ENCODE measurements at regions not wholly inside any gene's neighbourhood (a gene's known extent, or its start where the extent isn't known, plus 50 kb on each side); places are given as distances from the start of the nearest gene placed in this dataset.

- no peak for ATAC-seq
- no peak for TF ChIP-seq CSDC2 (CRISPR knock-in tag; IDR thresholded peaks at IDR 0.05)
- no peak for TF ChIP-seq PATZ1 (CRISPR knock-in tag; IDR thresholded peaks at IDR 0.05; ENCODE audit: borderline replicate concordance)
These were observed 143.9 kb upstream of the TBL1X start for GRCh38 chrX:9320940-9321339.

GRCh38 chrX:9324676-9325075 lies 140.2 kb upstream of the TBL1X start:
- ATAC-seq = no peak
- no peak for TF ChIP-seq CSDC2 (CRISPR knock-in tag; IDR thresholded peaks at IDR 0.05)
- TF ChIP-seq ISL1 (CRISPR knock-in tag; IDR thresholded peaks at IDR 0.05) = no peak
- no peak for TF ChIP-seq ZFP3 (CRISPR knock-in tag; IDR thresholded peaks at IDR 0.05)
- TF ChIP-seq ARNTL (CRISPR knock-in tag; IDR thresholded peaks at IDR 0.05; ENCODE audit: borderline replicate concordance, low read depth) = no peak

- TF ChIP-seq PATZ1 (CRISPR knock-in tag; IDR thresholded peaks at IDR 0.05; ENCODE audit: borderline replicate concordance) = no peak
- TF ChIP-seq PPARA (CRISPR knock-in tag; IDR thresholded peaks at IDR 0.05; ENCODE audit: borderline replicate concordance) = no peak
- TF ChIP-seq CSRNP3 (CRISPR knock-in tag; IDR thresholded peaks at IDR 0.05) = no peak
- ATAC-seq = no peak
These were observed 138.5 kb upstream of the TBL1X start for GRCh38 chrX:9326369-9326768.

GRCh38 chrX:9327086-9327746 lies 137.6 kb upstream of the TBL1X start:
- ATAC-seq = no peak
- TF ChIP-seq ESRRG (CRISPR knock-in tag; IDR thresholded peaks at IDR 0.05) (no peak), ZNF8 (CRISPR knock-in tag; IDR thresholded peaks at IDR 0.05) (no peak), PPARA (CRISPR knock-in tag; IDR thresholded peaks at IDR 0.05; ENCODE audit: borderline replicate concordance) (no peak), CSDC2 (CRISPR knock-in tag; IDR thresholded peaks at IDR 0.05) (no peak), ZNF565 (CRISPR knock-in tag; conservative IDR thresholded peaks at IDR 0.05; ENCODE audit: low read depth) (no peak), CSRNP3 (CRISPR knock-in tag; IDR thresholded peaks at IDR 0.05) (no peak), OSR1 (CRISPR knock-in tag; IDR thresholded peaks at IDR 0.05) (no peak), ZFP3 (CRISPR knock-in tag; IDR thresholded peaks at IDR 0.05) (no peak), CREB5 (CRISPR knock-in tag; IDR thresholded peaks at IDR 0.05; ENCODE audit: low read depth) (no peak)

- TF ChIP-seq RARB (CRISPR knock-in tag; IDR thresholded peaks at IDR 0.05) (no peak), GLIS3 (CRISPR knock-in tag; IDR thresholded peaks at IDR 0.05) (no peak), TCF4 (CRISPR knock-in tag; IDR thresholded peaks at IDR 0.05; ENCODE audit: borderline replicate concordance) (no peak), TOX (CRISPR knock-in tag; IDR thresholded peaks at IDR 0.05; ENCODE audit: borderline replicate concordance) (no peak), ZNF565 (CRISPR knock-in tag; conservative IDR thresholded peaks at IDR 0.05; ENCODE audit: low read depth) (no peak), SNAI2 (CRISPR knock-in tag; IDR thresholded peaks at IDR 0.05) (no peak), ZFP3 (CRISPR knock-in tag; IDR thresholded peaks at IDR 0.05) (no peak), CREB5 (CRISPR knock-in tag; IDR thresholded peaks at IDR 0.05; ENCODE audit: low read depth) (no peak), ISL1 (CRISPR knock-in tag; IDR thresholded peaks at IDR 0.05) (no peak), ARNTL (CRISPR knock-in tag; IDR thresholded peaks at IDR 0.05; ENCODE audit: borderline replicate concordance, low read depth) (no peak), ZC3H10 (CRISPR knock-in tag; IDR thresholded peaks at IDR 0.05) (no peak)
- no peak; the same call in 2 of the 3 replicates for ATAC-seq
These were observed 137.1 kb upstream of the TBL1X start for GRCh38 chrX:9327747-9328145.
